COLO668 (cell line): ENCODE measurements at regions not wholly inside any gene's neighbourhood (a gene's known extent, or its start where the extent isn't known, plus 50 kb on each side); places are given as distances from the start of the nearest gene placed in this dataset.

Source experiments
- DNase-seq: peaks from one replicate; lab custom pipeline; 2025; ENCODE audit not compliant: unreplicated experiment; lab: John Stamatoyannopoulos, UW

GRCh38 chr1:239016337-239016736 lies 370.0 kb upstream of the CHRM3 start:
- no peak for DNase-seq

- DNase-seq: no peak
Observed at GRCh38 chr1:239011382-239011781, 375.0 kb upstream of the CHRM3 start.

DNA sequence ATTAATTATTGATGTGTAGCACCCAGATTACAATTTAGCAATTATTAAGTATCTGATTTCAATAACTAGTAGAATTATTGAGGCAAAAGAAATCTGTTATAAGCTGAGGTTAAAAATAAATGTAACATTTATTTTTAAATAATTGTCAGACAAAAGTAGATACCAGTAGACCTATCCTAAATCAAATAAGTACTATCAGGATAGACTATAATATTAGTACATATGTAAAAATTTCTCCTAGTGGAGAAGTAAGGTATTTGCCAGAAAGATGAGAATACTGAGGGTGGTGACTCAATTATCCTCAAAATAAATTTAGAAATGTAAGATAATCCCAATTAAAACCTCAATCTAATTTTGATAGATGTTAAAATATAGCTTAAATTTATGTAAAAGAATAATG lies 377.8 kb upstream of the CHRM3 start:
- DNase-seq: no peak

DNA sequence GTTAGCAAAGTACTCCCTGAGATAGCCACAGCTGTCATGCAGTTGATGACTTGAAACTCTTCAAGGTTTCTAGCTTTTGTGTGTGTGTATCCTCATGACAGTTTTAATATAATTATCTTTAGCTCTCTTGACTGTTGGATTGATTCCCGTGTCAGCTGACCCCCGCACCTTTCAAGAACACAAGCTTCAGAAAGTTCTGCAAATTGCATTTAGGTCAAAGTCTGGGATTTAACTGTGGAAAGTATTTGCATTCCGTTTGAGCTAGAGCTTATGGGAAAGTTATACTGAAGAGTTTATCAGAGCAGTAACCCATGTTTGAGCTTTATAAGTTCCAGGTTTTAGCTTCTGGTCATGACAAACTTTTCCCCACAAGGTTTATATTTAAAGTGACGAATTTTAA lies 380.1 kb upstream of the CHRM3 start:
- DNase-seq: no peak

- DNase-seq: no peak
Observed at GRCh38 chr1:238999944-239000343, 386.4 kb upstream of the CHRM3 start.

GRCh38 chr1:238998577-238998976 lies 387.8 kb upstream of the CHRM3 start:
- DNase-seq: no peak

GRCh38 chr1:238991765-238992495 lies 394.4 kb upstream of the CHRM3 start:
- DNase-seq: no peak

GRCh38 chr1:238985312-238985711 lies 401.1 kb upstream of the CHRM3 start:
- DNase-seq: no peak

DNA sequence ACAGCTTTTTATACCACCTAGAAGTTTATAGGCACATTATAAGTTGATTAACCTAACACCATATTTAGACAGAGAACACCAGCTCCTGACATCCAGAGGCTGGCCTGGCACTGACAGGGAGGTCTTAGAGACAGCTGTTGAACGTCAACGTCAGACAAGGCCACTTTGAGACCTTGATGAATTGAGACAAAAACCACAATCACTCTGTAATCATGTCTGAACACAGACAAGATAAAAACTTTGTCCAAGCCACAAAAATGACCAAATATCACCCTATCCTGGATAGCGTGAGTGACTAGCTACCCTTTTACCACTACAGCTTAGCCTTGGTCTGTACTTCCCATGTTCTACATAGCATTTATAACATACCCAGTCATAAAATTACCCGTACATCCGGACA lies 403.6 kb upstream of the CHRM3 start:
- DNase-seq: no peak

- DNase-seq: no peak
Observed at GRCh38 chr1:238981317-238981933, 404.9 kb upstream of the CHRM3 start.

DNA sequence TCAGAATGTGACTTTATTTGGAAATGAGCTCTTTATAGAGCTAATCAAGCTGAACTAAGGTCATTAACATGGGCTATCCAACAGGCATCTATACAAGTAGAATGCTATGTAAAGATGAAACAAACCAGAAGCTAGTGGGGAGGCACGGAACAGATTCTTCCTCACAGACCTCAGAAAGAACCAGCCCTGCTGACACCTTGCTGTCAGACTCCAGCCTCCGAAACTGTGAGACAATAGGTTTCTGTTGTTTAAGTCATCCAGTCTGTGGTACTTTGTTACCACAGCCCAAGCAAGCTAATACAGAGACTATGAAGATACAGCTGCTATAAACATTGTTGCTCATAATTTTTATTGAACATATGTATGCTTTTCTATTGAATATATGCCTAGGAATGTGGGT lies 406.3 kb upstream of the CHRM3 start:
- no peak for DNase-seq

- no peak for DNase-seq
Observed at GRCh38 chr1:238964631-238965030, 421.7 kb upstream of the CHRM3 start.

- DNase-seq: no peak
Observed at GRCh38 chr1:238962941-238963340, 423.4 kb upstream of the CHRM3 start.

DNA sequence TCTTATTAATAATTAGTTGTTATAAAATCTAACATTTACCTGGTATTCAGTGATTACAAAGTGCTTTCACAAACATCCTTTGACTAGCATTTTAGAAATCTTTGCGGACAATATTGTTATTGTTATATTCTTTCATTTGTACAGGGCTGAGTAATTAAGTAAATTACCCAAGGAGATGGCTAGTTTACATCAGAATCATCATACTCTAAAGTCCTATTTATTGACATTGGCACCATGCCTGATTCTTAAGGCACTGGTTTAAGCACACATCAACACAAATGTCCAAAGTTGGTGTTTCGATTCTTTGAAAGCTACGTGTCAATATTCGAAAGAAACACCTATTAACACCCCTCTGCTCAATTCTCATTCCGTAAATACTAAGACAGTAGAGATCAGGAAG lies 424.6 kb upstream of the CHRM3 start:
- no peak for DNase-seq

- DNase-seq: no peak
Observed at GRCh38 chr1:238960071-238960470, 426.3 kb upstream of the CHRM3 start.

- no peak for DNase-seq
Observed at GRCh38 chr1:238955934-238956333, 430.4 kb upstream of the CHRM3 start.

DNA sequence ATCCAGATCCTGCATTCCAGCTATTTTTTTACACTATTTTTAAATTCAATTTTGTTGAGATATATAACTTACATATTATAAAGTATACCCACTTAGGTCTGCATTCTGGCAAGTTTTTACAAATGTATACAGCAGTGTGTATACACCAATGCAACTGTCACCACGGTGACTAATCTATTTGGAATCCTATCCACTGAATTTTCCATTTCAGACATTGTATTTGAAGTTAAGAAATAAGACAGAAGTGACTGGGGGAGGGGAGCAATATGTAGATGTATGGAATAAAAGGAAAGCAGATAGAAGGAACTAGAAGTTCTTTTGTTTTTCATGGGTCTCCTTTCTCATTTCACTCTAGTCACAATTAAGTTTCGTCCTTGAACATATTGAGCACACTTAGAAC lies 431.5 kb upstream of the CHRM3 start:
- no peak for DNase-seq

DNA sequence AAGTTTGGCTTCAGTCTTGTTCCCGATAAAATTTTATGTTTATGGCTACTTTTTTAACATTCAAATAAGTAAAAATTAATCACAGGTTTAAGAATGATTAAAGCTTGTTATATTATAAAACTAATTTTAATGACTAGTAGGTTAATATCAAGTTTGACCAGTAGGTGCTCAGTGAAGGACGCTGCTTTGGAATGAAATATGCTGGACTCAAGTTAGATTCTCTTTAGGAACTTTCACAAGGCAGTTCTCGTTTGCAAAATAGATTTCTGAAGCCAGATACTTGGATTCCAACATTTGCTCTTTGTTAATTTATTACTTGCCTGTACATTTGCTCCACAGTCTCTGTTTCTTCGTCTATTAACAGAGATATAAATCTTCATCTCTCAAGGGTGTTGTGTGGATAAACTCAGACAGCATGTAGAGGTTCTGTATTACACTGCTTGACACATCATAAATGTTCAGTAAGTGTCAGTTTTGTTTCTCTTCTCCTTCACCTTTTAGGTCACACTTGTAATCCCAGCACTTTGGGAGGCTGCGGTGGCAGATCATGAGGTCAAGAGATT lies 432.8 kb upstream of the CHRM3 start:
- DNase-seq: no peak

DNA sequence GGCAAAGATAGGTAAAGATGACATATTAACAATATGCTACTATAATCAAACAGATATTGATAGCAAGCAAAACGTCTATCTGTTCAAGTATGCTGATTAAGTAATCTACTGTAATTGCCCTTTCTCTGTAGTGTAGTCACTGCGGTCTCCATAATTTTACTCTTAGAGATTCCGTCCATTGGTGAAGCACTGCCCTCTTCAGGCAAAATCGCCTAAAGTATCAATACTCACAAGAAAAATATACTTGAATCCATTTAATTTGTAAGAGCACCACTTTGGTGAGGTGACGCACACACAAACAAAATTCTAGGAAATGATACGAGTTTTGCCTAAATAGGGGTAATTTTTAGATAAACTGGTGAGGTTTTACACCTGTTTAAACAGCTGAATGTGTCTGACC lies 434.6 kb upstream of the CHRM3 start:
- no peak for DNase-seq

GRCh38 chr1:238950784-238951183 lies 435.6 kb upstream of the CHRM3 start:
- no peak for DNase-seq

- DNase-seq: no peak
Observed at GRCh38 chr1:238950017-238950416, 436.4 kb upstream of the CHRM3 start.

GRCh38 chr1:238944028-238944427 lies 442.3 kb upstream of the CHRM3 start:
- DNase-seq: no peak

- DNase-seq: no peak
Observed at GRCh38 chr1:238927899-238928298, 458.5 kb upstream of the CHRM3 start.
